ENCODE measurements at regions not wholly inside any gene's neighbourhood (a gene's known extent, or its start where the extent isn't known, plus 50 kb on each side); places are given as distances from the start of the nearest gene placed in this dataset.

GRCh38 chr4:179867300-179867878 lies 2375.8 kb upstream of the TENM3 start:
- Histone ChIP-seq H2BK15ac (ENCODE audit: low read depth, poor library complexity, severe bottlenecking) (no peak overlapping the region), H2AFZ (ENCODE audit: low read depth, low read length) (no peak overlapping the region), H2BK12ac (ENCODE audit: low read length in 2 of 2) (no peak overlapping the region), H4K8ac (ENCODE audit: low read length) (no peak overlapping the region), H2BK120ac (ENCODE audit: low read depth, low read length) (no peak overlapping the region), H3K27me3 (ENCODE audit: control insufficient read depth in 1 of 2, insufficient read depth in 1 of 2, low read length in 2 of 2) (no peaks in the 10 kb centered on the region), H3K23ac (ENCODE audit: low read length in 2 of 2) (no peak overlapping the region), H3K27ac (ENCODE audit: low read length, poor library complexity, severe bottlenecking) (no peak overlapping the region), H3K4me3 (ENCODE audit: insufficient read depth in 1 of 2, low read depth in 1 of 2, low read length in 2 of 2) (no peak overlapping the region), H3K4me1 (ENCODE audit: control insufficient read depth, insufficient read depth, low read depth, low read length) (no peaks in the 10 kb centered on the region), H3K18ac (ENCODE audit: low read depth in 1 of 2, low read length in 2 of 2) (no peak overlapping the region), H4K91ac (ENCODE audit: low read length) (no peak overlapping the region), H3K4me2 (ENCODE audit: low read length, poor library complexity, severe bottlenecking) (no peak overlapping the region), H2AK5ac (ENCODE audit: low read length, severe bottlenecking) (no peak overlapping the region), H3K14ac (ENCODE audit: low read length in 2 of 2) (no peak overlapping the region), H3K4ac (ENCODE audit: low read depth in 1 of 2, low read length in 2 of 2) (no peak overlapping the region), H3K36me3 (ENCODE audit: control insufficient read depth in 1 of 2, insufficient read depth in 2 of 2, low read depth in 1 of 2, low read length in 2 of 2) (no peaks in the 10 kb centered on the region), H3K9me3 (ENCODE audit: control insufficient read depth, low read length) (no peaks in the 10 kb centered on the region), H2BK5ac (ENCODE audit: low read depth, low read length, poor library complexity, severe bottlenecking) (no peak overlapping the region), H3K79me1 (replicated peaks; ENCODE audit: low read length, poor library complexity, severe bottlenecking) (no peaks in the 10 kb centered on the region), H3K9ac (ENCODE audit: low read length) (no peak overlapping the region)
- DNase-seq: peak; percentile 64
- WGBS: 4% methylated on average over 5 of the region's 6 CpGs

GRCh38 chr4:179871726-179872125 lies 2371.5 kb upstream of the TENM3 start:
- Histone ChIP-seq H2AFZ (ENCODE audit: low read depth, low read length) (no peak overlapping the region), H2BK15ac (ENCODE audit: low read depth, poor library complexity, severe bottlenecking) (no peak overlapping the region), H3K36me3 (ENCODE audit: control insufficient read depth in 1 of 2, insufficient read depth in 2 of 2, low read depth in 1 of 2, low read length in 2 of 2) (no peaks in the 10 kb centered on the region), H3K79me1 (replicated peaks; ENCODE audit: low read length, poor library complexity, severe bottlenecking) (no peaks in the 10 kb centered on the region), H3K4me1 (ENCODE audit: control insufficient read depth, insufficient read depth, low read depth, low read length) (no peaks in the 10 kb centered on the region), H2BK5ac (ENCODE audit: low read depth, low read length, poor library complexity, severe bottlenecking) (no peak overlapping the region), H3K27ac (ENCODE audit: low read length, poor library complexity, severe bottlenecking) (no peak overlapping the region), H3K9ac (ENCODE audit: low read length) (no peak overlapping the region), H3K4ac (ENCODE audit: low read depth in 1 of 2, low read length in 2 of 2) (no peak overlapping the region), H3K18ac (ENCODE audit: low read depth in 1 of 2, low read length in 2 of 2) (no peak overlapping the region), H4K8ac (ENCODE audit: low read length) (no peak overlapping the region), H3K14ac (ENCODE audit: low read length in 2 of 2) (no peak overlapping the region), H2AK5ac (ENCODE audit: low read length, severe bottlenecking) (no peak overlapping the region), H3K4me3 (ENCODE audit: insufficient read depth in 1 of 2, low read depth in 1 of 2, low read length in 2 of 2) (no peak overlapping the region), H4K91ac (ENCODE audit: low read length) (no peak overlapping the region), H3K23ac (ENCODE audit: low read length in 2 of 2) (no peak overlapping the region), H2BK12ac (ENCODE audit: low read length in 2 of 2) (no peak overlapping the region), H3K4me2 (ENCODE audit: low read length, poor library complexity, severe bottlenecking) (no peak overlapping the region), H2BK120ac (ENCODE audit: low read depth, low read length) (no peak overlapping the region), H3K27me3 (ENCODE audit: control insufficient read depth in 1 of 2, insufficient read depth in 1 of 2, low read length in 2 of 2) (no peaks in the 10 kb centered on the region), H3K9me3 (ENCODE audit: control insufficient read depth, low read length) (peaks cover 9% of the 10 kb centered on the region)
- no peak for DNase-seq
- 95% methylated on average over 1 of the region's 1 CpG for WGBS

GRCh38 chr4:179872755-179873154 lies 2370.4 kb upstream of the TENM3 start:
- Histone ChIP-seq H4K8ac (ENCODE audit: low read length) (no peak overlapping the region), H3K27me3 (ENCODE audit: control insufficient read depth in 1 of 2, insufficient read depth in 1 of 2, low read length in 2 of 2) (no peaks in the 10 kb centered on the region), H2BK120ac (ENCODE audit: low read depth, low read length) (no peak overlapping the region), H3K9ac (ENCODE audit: low read length) (no peak overlapping the region), H3K36me3 (ENCODE audit: control insufficient read depth in 1 of 2, insufficient read depth in 2 of 2, low read depth in 1 of 2, low read length in 2 of 2) (no peaks in the 10 kb centered on the region), H2BK15ac (ENCODE audit: low read depth, poor library complexity, severe bottlenecking) (no peak overlapping the region), H2AK5ac (ENCODE audit: low read length, severe bottlenecking) (no peak overlapping the region), H3K4me2 (ENCODE audit: low read length, poor library complexity, severe bottlenecking) (no peak overlapping the region), H3K4ac (ENCODE audit: low read depth in 1 of 2, low read length in 2 of 2) (no peak overlapping the region), H3K14ac (ENCODE audit: low read length in 2 of 2) (no peak overlapping the region), H3K27ac (ENCODE audit: low read length, poor library complexity, severe bottlenecking) (no peak overlapping the region), H4K91ac (ENCODE audit: low read length) (no peak overlapping the region), H3K4me1 (ENCODE audit: control insufficient read depth, insufficient read depth, low read depth, low read length) (no peaks in the 10 kb centered on the region), H3K9me3 (ENCODE audit: control insufficient read depth, low read length) (peaks cover 9% of the 10 kb centered on the region), H3K23ac (ENCODE audit: low read length in 2 of 2) (no peak overlapping the region), H2BK5ac (ENCODE audit: low read depth, low read length, poor library complexity, severe bottlenecking) (no peak overlapping the region), H3K18ac (ENCODE audit: low read depth in 1 of 2, low read length in 2 of 2) (no peak overlapping the region), H2BK12ac (ENCODE audit: low read length in 2 of 2) (no peak overlapping the region), H3K4me3 (ENCODE audit: insufficient read depth in 1 of 2, low read depth in 1 of 2, low read length in 2 of 2) (no peak overlapping the region), H2AFZ (ENCODE audit: low read depth, low read length) (no peak overlapping the region), H3K79me1 (replicated peaks; ENCODE audit: low read length, poor library complexity, severe bottlenecking) (no peaks in the 10 kb centered on the region)
- DNase-seq: no peak
- 77% methylated on average over 2 of the region's 3 CpGs for WGBS

GRCh38 chr4:179880756-179881155 lies 2362.4 kb upstream of the TENM3 start:
- DNase-seq: no peak
- Histone ChIP-seq H2BK120ac (ENCODE audit: low read depth, low read length) (no peak overlapping the region), H3K4me3 (ENCODE audit: insufficient read depth in 1 of 2, low read depth in 1 of 2, low read length in 2 of 2) (no peak overlapping the region), H3K27ac (ENCODE audit: low read length, poor library complexity, severe bottlenecking) (no peak overlapping the region), H3K14ac (ENCODE audit: low read length in 2 of 2) (no peak overlapping the region), H4K8ac (ENCODE audit: low read length) (no peak overlapping the region), H2BK15ac (ENCODE audit: low read depth, poor library complexity, severe bottlenecking) (no peak overlapping the region), H3K4ac (ENCODE audit: low read depth in 1 of 2, low read length in 2 of 2) (no peak overlapping the region), H2BK12ac (ENCODE audit: low read length in 2 of 2) (no peak overlapping the region), H3K4me1 (ENCODE audit: control insufficient read depth, insufficient read depth, low read depth, low read length) (no peaks in the 10 kb centered on the region), H4K91ac (ENCODE audit: low read length) (no peak overlapping the region), H2AK5ac (ENCODE audit: low read length, severe bottlenecking) (no peak overlapping the region), H3K4me2 (ENCODE audit: low read length, poor library complexity, severe bottlenecking) (no peak overlapping the region), H3K23ac (ENCODE audit: low read length in 2 of 2) (no peak overlapping the region), H3K18ac (ENCODE audit: low read depth in 1 of 2, low read length in 2 of 2) (no peak overlapping the region), H3K36me3 (ENCODE audit: control insufficient read depth in 1 of 2, insufficient read depth in 2 of 2, low read depth in 1 of 2, low read length in 2 of 2) (no peaks in the 10 kb centered on the region), H3K9me3 (ENCODE audit: control insufficient read depth, low read length) (peaks cover 6% of the 10 kb centered on the region), H2AFZ (ENCODE audit: low read depth, low read length) (no peak overlapping the region), H3K79me1 (replicated peaks; ENCODE audit: low read length, poor library complexity, severe bottlenecking) (no peaks in the 10 kb centered on the region), H3K9ac (ENCODE audit: low read length) (no peak overlapping the region), H3K27me3 (ENCODE audit: control insufficient read depth in 1 of 2, insufficient read depth in 1 of 2, low read length in 2 of 2) (no peaks in the 10 kb centered on the region), H2BK5ac (ENCODE audit: low read depth, low read length, poor library complexity, severe bottlenecking) (no peak overlapping the region)
- WGBS: 62% methylated on average over 2 of the region's 3 CpGs

Data from mesenchymal stem cell (in vitro differentiated cells and primary cell).